ENCODE measurements at regions not wholly inside any gene's neighbourhood (a gene's known extent, or its start where the extent isn't known, plus 50 kb on each side); places are given as distances from the start of the nearest gene placed in this dataset.

GRCh38 chr13:103283451-103283820 is 217.2 kb upstream of the SLC10A2 start:
- Histone ChIP-seq H3K4me3 (ENCODE audit: low read depth in 1 of 2, low read length in 2 of 2) (no peak overlapping the region), H3K4me1 (ENCODE audit: insufficient read depth, low read length) (no peaks in the 10 kb centered on the region), H3K9me3 (ENCODE audit: insufficient read depth, low read length, severe bottlenecking) (no peaks in the 10 kb centered on the region), H3K4me2 (ENCODE audit: insufficient read depth, low read length) (no peak overlapping the region), H3K9ac (ENCODE audit: low read depth, low read length) (no peak overlapping the region), H4K20me1 (ENCODE audit: insufficient read depth, low read length) (no peaks in the 10 kb centered on the region), H3K79me2 (ENCODE audit: insufficient read depth, low read length) (no peaks in the 10 kb centered on the region), H3K27me3 (ENCODE audit: insufficient read depth, low read length, poor library complexity) (no peaks in the 10 kb centered on the region), H3K27ac (ENCODE audit: low read length) (no peak overlapping the region), H2AFZ (ENCODE audit: low read depth, low read length) (no peak overlapping the region), H3K36me3 (ENCODE audit: insufficient read depth, low read length) (no peaks in the 10 kb centered on the region)
- no peak for ATAC-seq (ENCODE audit: insufficient read depth, low read depth)
- no peak for DNase-seq
- TF ChIP-seq CTCF (IDR thresholded peaks at IDR 0.05; ENCODE audit: borderline replicate concordance, extremely low read depth, low read length, poor library complexity, severe bottlenecking) (no peak), EZH2 (IDR thresholded peaks at IDR 0.05; ENCODE audit: borderline replicate concordance, low read depth, low read length, severe bottlenecking) (no peak)

- ATAC-seq (ENCODE audit: insufficient read depth, low read depth), result no peak
- Histone ChIP-seq H3K27me3 (ENCODE audit: insufficient read depth, low read length, poor library complexity) (no peaks in the 10 kb centered on the region), H3K4me2 (ENCODE audit: insufficient read depth, low read length) (no peak overlapping the region), H3K4me1 (ENCODE audit: insufficient read depth, low read length) (no peaks in the 10 kb centered on the region), H4K20me1 (ENCODE audit: insufficient read depth, low read length) (no peaks in the 10 kb centered on the region), H3K4me3 (ENCODE audit: low read depth in 1 of 2, low read length in 2 of 2) (no peak overlapping the region), H3K9ac (ENCODE audit: low read depth, low read length) (no peak overlapping the region), H3K27ac (ENCODE audit: low read length) (no peak overlapping the region), H3K36me3 (ENCODE audit: insufficient read depth, low read length) (no peaks in the 10 kb centered on the region), H3K9me3 (ENCODE audit: insufficient read depth, low read length, severe bottlenecking) (no peaks in the 10 kb centered on the region), H3K79me2 (ENCODE audit: insufficient read depth, low read length) (no peaks in the 10 kb centered on the region), H2AFZ (ENCODE audit: low read depth, low read length) (no peak overlapping the region)
- no peak for DNase-seq
- TF ChIP-seq EZH2 (IDR thresholded peaks at IDR 0.05; ENCODE audit: borderline replicate concordance, low read depth, low read length, severe bottlenecking) (no peak), CTCF (IDR thresholded peaks at IDR 0.05; ENCODE audit: borderline replicate concordance, extremely low read depth, low read length, poor library complexity, severe bottlenecking) (no peak)
Observed at GRCh38 chr13:103282571-103283450, 216.6 kb upstream of the SLC10A2 start.

- Histone ChIP-seq H3K27me3 (ENCODE audit: insufficient read depth, low read length, poor library complexity) (no peaks in the 10 kb centered on the region), H3K4me1 (ENCODE audit: insufficient read depth, low read length) (no peaks in the 10 kb centered on the region), H3K9ac (ENCODE audit: low read depth, low read length) (no peak overlapping the region), H3K4me3 (ENCODE audit: low read depth in 1 of 2, low read length in 2 of 2) (no peak overlapping the region), H2AFZ (ENCODE audit: low read depth, low read length) (no peak overlapping the region), H3K36me3 (ENCODE audit: insufficient read depth, low read length) (no peaks in the 10 kb centered on the region), H3K27ac (ENCODE audit: low read length) (no peak overlapping the region), H3K4me2 (ENCODE audit: insufficient read depth, low read length) (no peak overlapping the region), H3K79me2 (ENCODE audit: insufficient read depth, low read length) (no peaks in the 10 kb centered on the region), H3K9me3 (ENCODE audit: insufficient read depth, low read length, severe bottlenecking) (no peaks in the 10 kb centered on the region), H4K20me1 (ENCODE audit: insufficient read depth, low read length) (no peaks in the 10 kb centered on the region)
- DNase-seq, result no peak
- no peak for TF ChIP-seq EZH2 (IDR thresholded peaks at IDR 0.05; ENCODE audit: borderline replicate concordance, low read depth, low read length, severe bottlenecking)
- TF ChIP-seq CTCF (IDR thresholded peaks at IDR 0.05; ENCODE audit: borderline replicate concordance, extremely low read depth, low read length, poor library complexity, severe bottlenecking), result no peak
- ATAC-seq (ENCODE audit: insufficient read depth, low read depth), result no peak
Observed at GRCh38 chr13:103277959-103278694, 211.9 kb upstream of the SLC10A2 start.
